GM18517 (cell line): ENCODE measurements at regions not wholly inside any gene's neighbourhood (a gene's known extent, or its start where the extent isn't known, plus 50 kb on each side); places are given as distances from the start of the nearest gene placed in this dataset.
"Not testable (repeated sequence)": the region's sequence is repeated elsewhere in the genome, so short reads cannot be mapped to it uniquely, and the experiment has no call there.

Experiments used
- ATAC-seq: cut with Tn5 transposase; IDR thresholded peaks from one replicate; pipeline ENCODE4 v1.9.1; 2021; ENCODE audit warnings: mild to moderate bottlenecking, moderate library complexity; ENCODE audit not compliant: unreplicated experiment

- ATAC-seq: no peak
Measured at GRCh38 chr14:47935332-47935731, 259.9 kb upstream of the MDGA2 start.

- ATAC-seq: no peak
Measured at GRCh38 chr14:47929334-47929733, 253.9 kb upstream of the MDGA2 start.

GRCh38 chr14:47921133-47921532 is 245.7 kb upstream of the MDGA2 start:
- ATAC-seq: no peak

- no peak for ATAC-seq
Measured at GRCh38 chr14:47919997-47920396, 244.6 kb upstream of the MDGA2 start.

GRCh38 chr14:47919334-47919846 is 244.0 kb upstream of the MDGA2 start:
- ATAC-seq: no peak

- no peak for ATAC-seq
Measured at GRCh38 chr14:47917344-47917954, 242.0 kb upstream of the MDGA2 start.

- ATAC-seq: not testable (repeated sequence)
Measured at GRCh38 chr14:47901141-47901540, 225.7 kb upstream of the MDGA2 start.

GRCh38 chr14:47899685-47900084 is 224.3 kb upstream of the MDGA2 start:
- ATAC-seq: no peak

- ATAC-seq: no peak
Measured at GRCh38 chr14:47874350-47874749, 198.9 kb upstream of the MDGA2 start.

- no peak for ATAC-seq
Measured at GRCh38 chr14:47872588-47872987, 197.2 kb upstream of the MDGA2 start.

GRCh38 chr14:47863441-47863840 is 188.0 kb upstream of the MDGA2 start:
- ATAC-seq: no peak

- ATAC-seq: no peak
Measured at GRCh38 chr14:47857646-47858045, 182.2 kb upstream of the MDGA2 start.

GRCh38 chr14:47852278-47852677 is 176.9 kb upstream of the MDGA2 start:
- no peak for ATAC-seq

- no peak for ATAC-seq
Measured at GRCh38 chr14:47846008-47846407, 170.6 kb upstream of the MDGA2 start.

- no peak for ATAC-seq
Measured at GRCh38 chr14:47843236-47843635, 167.8 kb upstream of the MDGA2 start.

GRCh38 chr14:47833011-47833410 is 157.6 kb upstream of the MDGA2 start:
- ATAC-seq: no peak

GRCh38 chr14:47826809-47827208 is 151.4 kb upstream of the MDGA2 start:
- no peak for ATAC-seq

- no peak for ATAC-seq
Measured at GRCh38 chr14:47822326-47822725, 146.9 kb upstream of the MDGA2 start.

- no peak for ATAC-seq
Measured at GRCh38 chr14:47821135-47821534, 145.7 kb upstream of the MDGA2 start.

GRCh38 chr14:47790477-47790876 is 115.1 kb upstream of the MDGA2 start:
- no peak for ATAC-seq

- ATAC-seq: no peak
Measured at GRCh38 chr14:47785058-47785457, 109.7 kb upstream of the MDGA2 start.

GRCh38 chr14:47778631-47779030 is 103.2 kb upstream of the MDGA2 start:
- ATAC-seq: no peak

GRCh38 chr14:47772652-47773051 is 97.2 kb upstream of the MDGA2 start:
- ATAC-seq: no peak
